ENCODE measurements at regions not wholly inside any gene's neighbourhood (a gene's known extent, or its start where the extent isn't known, plus 50 kb on each side); places are given as distances from the start of the nearest gene placed in this dataset.

DNA sequence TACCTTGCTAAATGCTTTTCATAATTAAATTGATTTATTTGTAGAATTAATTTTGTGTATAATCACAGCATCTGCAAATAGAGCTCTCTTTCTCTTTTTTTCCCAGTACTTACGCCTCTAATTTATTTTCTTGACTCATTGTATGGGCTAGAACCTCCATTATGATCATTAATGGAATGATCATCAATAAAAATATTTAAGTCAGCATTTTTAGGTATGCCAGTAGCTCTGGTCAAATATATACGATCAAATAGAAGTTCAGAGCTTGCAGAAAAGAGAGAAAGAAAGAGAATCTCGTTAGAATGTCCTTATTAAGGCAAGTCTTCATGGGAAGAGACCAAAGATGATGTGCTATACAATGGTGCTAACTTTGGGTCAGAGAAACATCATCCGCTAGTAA is 202.6 kb downstream of the TLR4 start:
- TF ChIP-seq, protein P1, sequence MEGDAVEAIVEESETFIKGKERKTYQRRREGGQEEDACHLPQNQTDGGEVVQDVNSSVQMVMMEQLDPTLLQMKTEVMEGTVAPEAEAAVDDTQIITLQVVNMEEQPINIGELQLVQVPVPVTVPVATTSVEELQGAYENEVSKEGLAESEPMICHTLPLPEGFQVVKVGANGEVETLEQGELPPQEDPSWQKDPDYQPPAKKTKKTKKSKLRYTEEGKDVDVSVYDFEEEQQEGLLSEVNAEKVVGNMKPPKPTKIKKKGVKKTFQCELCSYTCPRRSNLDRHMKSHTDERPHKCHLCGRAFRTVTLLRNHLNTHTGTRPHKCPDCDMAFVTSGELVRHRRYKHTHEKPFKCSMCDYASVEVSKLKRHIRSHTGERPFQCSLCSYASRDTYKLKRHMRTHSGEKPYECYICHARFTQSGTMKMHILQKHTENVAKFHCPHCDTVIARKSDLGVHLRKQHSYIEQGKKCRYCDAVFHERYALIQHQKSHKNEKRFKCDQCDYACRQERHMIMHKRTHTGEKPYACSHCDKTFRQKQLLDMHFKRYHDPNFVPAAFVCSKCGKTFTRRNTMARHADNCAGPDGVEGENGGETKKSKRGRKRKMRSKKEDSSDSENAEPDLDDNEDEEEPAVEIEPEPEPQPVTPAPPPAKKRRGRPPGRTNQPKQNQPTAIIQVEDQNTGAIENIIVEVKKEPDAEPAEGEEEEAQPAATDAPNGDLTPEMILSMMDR (IDR thresholded peaks at IDR 0.05), result no peak
- TF ChIP-seq POLR2A (IDR thresholded peaks at IDR 0.05), result no peak
